ENCODE measurements at regions not wholly inside any gene's neighbourhood (a gene's known extent, or its start where the extent isn't known, plus 50 kb on each side); places are given as distances from the start of the nearest gene placed in this dataset.

- no peak for TF ChIP-seq RARB (CRISPR knock-in tag; IDR thresholded peaks at IDR 0.05)
- no peak for TF ChIP-seq PATZ1 (CRISPR knock-in tag; IDR thresholded peaks at IDR 0.05; ENCODE audit: borderline replicate concordance)
- TF ChIP-seq ZNF8 (CRISPR knock-in tag; IDR thresholded peaks at IDR 0.05), result no peak
These were observed 333.5 kb upstream of the RGMA start for GRCh38 chr15:93422476-93422875.
